B cell (primary cell): ENCODE measurements at regions not wholly inside any gene's neighbourhood (a gene's known extent, or its start where the extent isn't known, plus 50 kb on each side); places are given as distances from the start of the nearest gene placed in this dataset.

Experiments used
- ATAC-seq: fragments of 200-7000 bp; cut with Tn5 transposase; one replicate; pipeline ENCODE4 v1.10.0; 2021; ENCODE audit warnings: low read depth, mild to moderate bottlenecking, moderate number of reproducible peaks, moderate library complexity
- CTCF ChIA-PET: fragments of 350-600 bp; sonication (Branson Sonifier 250); formaldehyde crosslinking; loops from one replicate; lab custom pipeline; 2021; ENCODE audit warnings: antibody characterized with exemption, inconsistent platforms; lab: Charles Lee
- POLR2A ChIA-PET: fragments of 350-600 bp; sonication (Branson Sonifier 250); formaldehyde crosslinking; loops from one replicate; lab custom pipeline; 2021; ENCODE audit warnings: antibody characterized with exemption; lab: Charles Lee
- DNase-seq: peaks from one replicate; pipeline ENCODE4 v3.0.0; 2013
- H2AFZ ChIP-seq: 2 replicates; pipeline ENCODE4 v1.6.1; 2012; ENCODE audit warnings: mild to moderate bottlenecking, low read depth, low read length; ENCODE audit not compliant: insufficient read depth, poor library complexity, severe bottlenecking
- H3K27ac ChIP-seq, 2 donors: 1 replicate in 1 of 2; 2 replicates in 1 of 2; pipeline ENCODE4 v1.5.1; 2012 to 2013; ENCODE audit warnings: low read length in 2 of 2, mild to moderate bottlenecking in 2 of 2, moderate library complexity in 1 of 2
- H3K27me3 ChIP-seq, 4 experiments: fragments of 200-600 bp in 1 of 4; sonication (generic) in 1 of 4; replicated peaks in 1 of 4; 1 replicate in 2 of 4; 2 replicates in 2 of 4; pipeline versions ENCODE4 v1.6.1 to v1.7.0; 2013 to 2016; ENCODE audit warnings: low read length in 3 of 4, mild to moderate bottlenecking in 2 of 4, mixed read lengths in 1 of 4, moderate library complexity in 1 of 4; ENCODE audit not compliant: insufficient read depth in 4 of 4, control insufficient read depth in 3 of 4; ENCODE audit errors: control extremely low read depth in 1 of 4
- H3K36me3 ChIP-seq, 2 experiments: replicated peaks in 1 of 2; 1 replicate in 1 of 2; 2 replicates in 1 of 2; pipeline versions ENCODE4 v1.6.1 to v1.7.1; 2013; ENCODE audit warnings: low read length in 1 of 2; ENCODE audit not compliant: insufficient read depth in 2 of 2, control insufficient read depth in 1 of 2; ENCODE audit errors: control extremely low read depth in 1 of 2, extremely low read depth in 1 of 2
- H3K4me1 ChIP-seq, 2 donors: fragments of 200-600 bp in 1 of 2; sonication (generic) in 1 of 2; 1 replicate in 1 of 2; 2 replicates in 1 of 2; pipeline versions ENCODE4 v1.5.1 to v1.6.1; 2013 to 2017; ENCODE audit warnings: low read length in 2 of 2; ENCODE audit not compliant: control insufficient read depth in 2 of 2, insufficient read depth in 2 of 2
- H3K4me2 ChIP-seq: replicated peaks from 2 replicates; pipeline ENCODE3; 2012; ENCODE audit warnings: mild to moderate bottlenecking, low read depth, low read length; ENCODE audit not compliant: poor library complexity, severe bottlenecking
- H3K4me3 ChIP-seq, 5 experiments: fragments of 200-600 bp in 1 of 5; sonication (generic) in 1 of 5; 1 replicate in 3 of 5; 2 replicates in 2 of 5; pipeline versions ENCODE4 v1.5.1 to v1.7.0; 2011 to 2016; ENCODE audit warnings: low read length in 4 of 5, mild to moderate bottlenecking in 4 of 5, low read depth in 2 of 5, control low read depth in 1 of 5, moderate library complexity in 1 of 5; ENCODE audit not compliant: insufficient read depth in 1 of 5; ENCODE audit errors: control extremely low read depth in 1 of 5, extremely low read depth in 1 of 5
- H3K79me2 ChIP-seq: fragments of 200-600 bp; sonication (generic); one replicate; pipeline ENCODE4 v1.6.0; 2016; ENCODE audit warnings: low read length; ENCODE audit not compliant: control insufficient read depth, insufficient read depth
- H3K9ac ChIP-seq: fragments of 200-600 bp; sonication (generic); 2 replicates; pipeline ENCODE4 v1.6.1; 2017; ENCODE audit warnings: mild to moderate bottlenecking, low read length, moderate library complexity
- H3K9me3 ChIP-seq, 3 donors: one replicate each; pipeline versions ENCODE4 v1.6.1 to v1.7.1; 2013; ENCODE audit warnings: low read length in 2 of 3; ENCODE audit not compliant: control insufficient read depth in 2 of 3, insufficient read depth in 1 of 3; ENCODE audit errors: control extremely low read depth in 1 of 3
- H4K20me1 ChIP-seq: 2 replicates; pipeline ENCODE4 v1.6.0; 2012; ENCODE audit warnings: mild to moderate bottlenecking, low read length; ENCODE audit not compliant: insufficient read depth, control insufficient read depth, poor library complexity, severe bottlenecking
- H3K27ac Mint-ChIP-seq: one replicate; pipeline ENCODE4 v1.8.0; 2021; ENCODE audit warnings: mixed read lengths
- H3K27me3 Mint-ChIP-seq: one replicate; pipeline ENCODE4 v1.8.0; 2021; ENCODE audit warnings: mixed read lengths
- H3K4me1 Mint-ChIP-seq: one replicate; pipeline ENCODE4 v1.8.0; 2021; ENCODE audit warnings: mixed read lengths
- H3K4me3 Mint-ChIP-seq: one replicate; pipeline ENCODE4 v1.8.0; 2021; ENCODE audit warnings: mixed read lengths
- H3K9me3 Mint-ChIP-seq: one replicate; pipeline ENCODE4 v1.8.0; 2022; ENCODE audit warnings: mixed read lengths; ENCODE audit not compliant: insufficient read depth
- EZH2 ChIP-seq: IDR thresholded peaks from 2 replicates; pipeline ENCODE4 v1.6.1; 2012; ENCODE audit warnings: borderline replicate concordance, low read depth, mild to moderate bottlenecking, moderate library complexity, low read length; ENCODE audit not compliant: insufficient read depth, poor library complexity, severe bottlenecking
- WGBS: methylation state at CpG from one replicate; pipeline ENCODE4 v1.1.5; 2013; ENCODE audit warnings: missing lambda C conversion rate; ENCODE audit not compliant: insufficient coverage; 5-methylcytosine and 5-hydroxymethylcytosine counted together
- intact Hi-C: fragments of 100-400 bp; cut with micrococcal nuclease; formaldehyde crosslinking; loops from one replicate; pipeline ENCODE4 v1.10.0; 2022
- TF ChIP-seq, protein P1 (sequence below): fragments of 200-600 bp; IDR thresholded peaks from one replicate; pipeline ENCODE4 v1.8.0; 2022; ENCODE audit warnings: antibody characterized with exemption, mild to moderate bottlenecking

DNA sequence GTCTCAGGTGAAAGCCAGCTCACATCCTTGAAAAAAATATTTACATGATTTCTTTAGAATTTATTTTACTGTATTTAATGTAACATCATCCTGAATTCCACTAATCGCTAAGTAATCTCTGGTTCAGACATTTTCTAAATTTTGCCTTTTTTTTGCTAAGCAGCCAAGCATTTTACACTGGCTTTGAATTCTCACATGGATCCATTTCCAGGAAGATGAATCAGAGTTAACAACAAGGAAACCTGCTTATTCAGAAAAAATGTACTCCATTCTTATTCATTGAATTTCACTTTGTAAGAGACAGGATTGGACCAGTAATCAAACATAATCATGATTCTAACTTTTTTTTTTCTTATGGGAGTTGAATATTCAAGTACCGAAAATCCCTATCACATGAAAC, 1785.1 kb upstream of the FLRT2 start:
- H3K36me3 ChIP-seq: no peaks in the 10 kb centered on the region
- H3K9ac ChIP-seq: no peak overlapping the region
- H3K4me1 Mint-ChIP-seq: no peaks in the 10 kb centered on the region
- intact Hi-C loops: no loop called here
- DNase-seq: no peak
- H3K27me3 ChIP-seq: no peaks in the 10 kb centered on the region
- TF ChIP-seq, protein P1, sequence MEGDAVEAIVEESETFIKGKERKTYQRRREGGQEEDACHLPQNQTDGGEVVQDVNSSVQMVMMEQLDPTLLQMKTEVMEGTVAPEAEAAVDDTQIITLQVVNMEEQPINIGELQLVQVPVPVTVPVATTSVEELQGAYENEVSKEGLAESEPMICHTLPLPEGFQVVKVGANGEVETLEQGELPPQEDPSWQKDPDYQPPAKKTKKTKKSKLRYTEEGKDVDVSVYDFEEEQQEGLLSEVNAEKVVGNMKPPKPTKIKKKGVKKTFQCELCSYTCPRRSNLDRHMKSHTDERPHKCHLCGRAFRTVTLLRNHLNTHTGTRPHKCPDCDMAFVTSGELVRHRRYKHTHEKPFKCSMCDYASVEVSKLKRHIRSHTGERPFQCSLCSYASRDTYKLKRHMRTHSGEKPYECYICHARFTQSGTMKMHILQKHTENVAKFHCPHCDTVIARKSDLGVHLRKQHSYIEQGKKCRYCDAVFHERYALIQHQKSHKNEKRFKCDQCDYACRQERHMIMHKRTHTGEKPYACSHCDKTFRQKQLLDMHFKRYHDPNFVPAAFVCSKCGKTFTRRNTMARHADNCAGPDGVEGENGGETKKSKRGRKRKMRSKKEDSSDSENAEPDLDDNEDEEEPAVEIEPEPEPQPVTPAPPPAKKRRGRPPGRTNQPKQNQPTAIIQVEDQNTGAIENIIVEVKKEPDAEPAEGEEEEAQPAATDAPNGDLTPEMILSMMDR: no peak
- TF ChIP-seq EZH2: no peak
- no peak overlapping the region for H3K27ac ChIP-seq
- H3K4me3 ChIP-seq: no peak overlapping the region
- H3K4me1 ChIP-seq: no peaks in the 10 kb centered on the region
- ChIA-PET CTCF (no interaction called here), POLR2A (no interaction called here)
- WGBS: 100% methylated on average over 1 of the region's 2 CpGs
- H2AFZ ChIP-seq: no peak overlapping the region
- H3K9me3 ChIP-seq: no peaks in the 10 kb centered on the region
- no peak for ATAC-seq
- no peak overlapping the region for H3K27ac Mint-ChIP-seq
- no peaks in the 10 kb centered on the region for H3K79me2 ChIP-seq
- H3K4me3 Mint-ChIP-seq: no peak overlapping the region
- no peaks in the 10 kb centered on the region for H3K27me3 Mint-ChIP-seq
- H3K9me3 Mint-ChIP-seq: peaks cover 2% of the 10 kb centered on the region
- no peak overlapping the region for H3K4me2 ChIP-seq
- H4K20me1 ChIP-seq: no peaks in the 10 kb centered on the region

DNA sequence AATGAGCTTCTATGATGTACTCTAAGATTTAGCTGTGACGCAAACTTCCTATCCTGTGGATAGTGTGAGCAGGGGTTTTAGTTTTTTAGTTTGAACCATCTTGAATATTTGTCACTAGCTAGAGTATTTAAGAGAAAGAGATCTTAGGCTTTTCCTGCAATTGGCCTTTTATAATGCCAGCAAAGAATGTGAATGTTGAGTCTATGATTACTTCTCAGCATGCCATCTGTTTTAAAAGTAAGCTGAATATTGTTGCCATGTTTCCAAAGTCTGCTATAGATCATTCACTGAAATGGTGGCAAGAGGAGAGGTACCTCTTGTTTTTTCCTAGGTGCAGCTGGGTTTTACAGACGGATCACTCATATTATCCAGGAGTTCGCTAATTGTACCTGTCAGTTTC, 1783.6 kb upstream of the FLRT2 start:
- Mint-ChIP-seq H3K27me3 (no peaks in the 10 kb centered on the region), H3K4me1 (no peaks in the 10 kb centered on the region), H3K4me3 (no peak overlapping the region), H3K27ac (no peak overlapping the region), H3K9me3 (peaks cover 3% of the 10 kb centered on the region)
- ChIA-PET CTCF (no interaction called here), POLR2A (no interaction called here)
- H3K9me3 ChIP-seq: no peaks in the 10 kb centered on the region
- no peak overlapping the region for H2AFZ ChIP-seq
- no CpG with 5 or more reads among the region's 3 CpGs for WGBS
- H3K4me1 ChIP-seq: no peaks in the 10 kb centered on the region
- no peak overlapping the region for H3K9ac ChIP-seq
- intact Hi-C loops: no loop called here
- H3K79me2 ChIP-seq: no peaks in the 10 kb centered on the region
- no peaks in the 10 kb centered on the region for H3K27me3 ChIP-seq
- ATAC-seq (no peak), DNase-seq (no peak)
- TF ChIP-seq EZH2: no peak
- TF ChIP-seq, protein P1: no peak
- no peak overlapping the region for H3K4me2 ChIP-seq
- H4K20me1 ChIP-seq: no peaks in the 10 kb centered on the region
- no peak overlapping the region for H3K4me3 ChIP-seq
- H3K27ac ChIP-seq: no peak overlapping the region
- no peaks in the 10 kb centered on the region for H3K36me3 ChIP-seq
